CD4-positive, alpha-beta memory T cell (primary cell): ENCODE measurements at regions not wholly inside any gene's neighbourhood (a gene's known extent, or its start where the extent isn't known, plus 50 kb on each side); places are given as distances from the start of the nearest gene placed in this dataset.

Experiments used
- CTCF ChIA-PET: fragments of 350-600 bp; sonication (Branson Sonifier 250); formaldehyde crosslinking; loops from one replicate; lab custom pipeline; 2021; ENCODE audit warnings: inconsistent platforms; ENCODE audit not compliant: partially characterized antibody; lab: Charles Lee
- POLR2A ChIA-PET: fragments of 350-600 bp; sonication (Branson Sonifier 250); formaldehyde crosslinking; loops from one replicate; lab custom pipeline; 2021; ENCODE audit not compliant: partially characterized antibody; lab: Charles Lee
- DNase-seq, 5 donors: peaks; one replicate each; pipeline versions ENCODE4 v3.0.0 to v3.0.0-alpha.2; 2020 to 2022; ENCODE audit warnings: mixed read lengths in 1 of 5
- H3K27ac ChIP-seq: one replicate; pipeline ENCODE4 v1.7.0; 2013; ENCODE audit warnings: low read depth, low read length
- H3K27me3 ChIP-seq: 2 replicates; pipeline ENCODE4 v1.7.0; 2013; ENCODE audit warnings: mild to moderate bottlenecking, low read length, moderate library complexity; ENCODE audit not compliant: insufficient read depth
- H3K36me3 ChIP-seq: 2 replicates; pipeline ENCODE4 v1.7.0; 2013; ENCODE audit warnings: mild to moderate bottlenecking, low read length, moderate library complexity; ENCODE audit not compliant: insufficient read depth
- H3K4me1 ChIP-seq: 2 replicates; pipeline ENCODE4 v1.7.0; 2013; ENCODE audit warnings: mild to moderate bottlenecking, low read length, moderate library complexity; ENCODE audit not compliant: insufficient read depth
- H3K4me3 ChIP-seq, 2 donors: one replicate each; pipeline ENCODE4 v1.7.0; 2013; ENCODE audit warnings: low read length in 2 of 2, mild to moderate bottlenecking in 1 of 2
- H3K9me3 ChIP-seq, 2 donors: one replicate each; pipeline ENCODE4 v1.7.0; 2013; ENCODE audit warnings: low read length in 2 of 2, control low read depth in 1 of 2; ENCODE audit not compliant: control insufficient read depth in 1 of 2
- H3K27ac Mint-ChIP-seq, 7 donors: one replicate each; pipeline ENCODE4 v1.8.0; 2020 to 2021; ENCODE audit warnings: mixed read lengths in 7 of 7, mild to moderate bottlenecking in 6 of 7, inconsistent platforms in 3 of 7, moderate library complexity in 3 of 7
- H3K27me3 Mint-ChIP-seq, 2 donors: one replicate each; pipeline ENCODE4 v1.8.0; 2020 to 2021; ENCODE audit warnings: mixed read lengths in 2 of 2
- H3K36me3 Mint-ChIP-seq, 2 donors: one replicate each; pipeline ENCODE4 v1.8.0; 2020 to 2021; ENCODE audit warnings: mixed read lengths in 2 of 2, inconsistent platforms in 1 of 2, mild to moderate bottlenecking in 1 of 2
- H3K4me1 Mint-ChIP-seq, 4 donors: one replicate each; pipeline ENCODE4 v1.8.0; 2020 to 2021; ENCODE audit warnings: mixed read lengths in 4 of 4, mild to moderate bottlenecking in 1 of 4
- H3K4me3 Mint-ChIP-seq, 8 donors: one replicate each; pipeline ENCODE4 v1.8.0; 2020 to 2021; ENCODE audit warnings: mixed read lengths in 8 of 8, mild to moderate bottlenecking in 7 of 8, moderate library complexity in 6 of 8, inconsistent platforms in 3 of 8
- H3K9me3 Mint-ChIP-seq, 8 donors: one replicate each; pipeline ENCODE4 v1.8.0; 2020 to 2021; ENCODE audit warnings: mixed read lengths in 8 of 8, mild to moderate bottlenecking in 5 of 8, inconsistent platforms in 3 of 8, moderate library complexity in 1 of 8
- intact Hi-C: fragments of 100-400 bp; cut with micrococcal nuclease; formaldehyde crosslinking; loops from one replicate; pipeline ENCODE4 v1.15.1; 2023

DNA sequence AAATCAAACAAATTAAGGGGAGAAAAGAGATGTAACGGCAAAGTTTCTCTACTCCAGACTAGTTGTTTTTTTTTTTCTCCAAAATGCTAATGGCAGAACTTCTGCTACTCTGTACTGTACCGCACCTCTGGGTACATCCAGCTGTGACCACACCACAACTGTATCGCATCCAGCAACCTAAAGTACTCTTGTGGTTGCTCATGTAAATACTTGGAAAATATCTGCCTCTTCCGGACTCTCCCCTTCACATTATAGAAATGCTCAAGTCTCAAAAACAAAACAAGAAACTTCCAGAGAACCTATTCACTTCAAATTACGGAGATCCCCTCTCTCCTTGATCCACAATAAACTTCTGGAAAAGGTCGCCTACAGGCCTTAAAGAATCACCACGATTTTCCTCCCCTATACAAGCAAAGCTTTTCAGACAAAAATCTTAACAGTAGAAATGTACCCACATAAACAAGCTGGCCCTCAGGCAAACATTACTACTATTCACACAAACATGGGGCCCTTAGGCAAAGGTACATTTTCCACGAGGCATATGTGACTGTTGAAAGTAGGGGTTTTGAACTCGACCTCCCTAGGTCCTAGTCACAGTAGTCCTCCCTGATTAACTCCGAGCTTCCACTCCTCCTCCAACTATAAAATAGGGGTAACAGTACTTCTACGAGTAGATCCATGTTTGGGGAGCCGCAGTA lies 222.9 kb upstream of the MKLN1 start:
- H3K4me3 Mint-ChIP-seq, result peak overlapping the region; percentile 82 to 90 (median 88)
- Histone ChIP-seq H3K36me3 (no peaks in the 10 kb centered on the region), H3K27me3 (no peaks in the 10 kb centered on the region), H3K4me3 (peak overlapping the region; percentile 57 to 62), H3K4me1 (peaks cover 69% of the 10 kb centered on the region), H3K27ac (peak overlapping the region; percentile 73), H3K9me3 (no peaks in the 10 kb centered on the region)
- peaks cover 55 to 90% (median 65%) of the 10 kb centered on the region in 4 donors for H3K4me1 Mint-ChIP-seq
- ChIA-PET POLR2A (interaction anchor here (1.0 to 9.5 kb wide), 14 partner anchors 9 to 223 kb away, joined by 3 to 176 read pairs (median 6); partner anchors contain the start of gene MKLN1), CTCF (interaction anchor here (0.7 to 1.9 kb wide), 8 partner anchors 9 to 243 kb away, joined by 3 to 6 read pairs (median 3); partner anchors contain the start of gene MKLN1)
- DNase-seq, result peak; percentile 32 to 56 (median 41)
- H3K27ac Mint-ChIP-seq, result peak overlapping the region; percentile 82 to 96 (median 91)
- intact Hi-C loops, result loop anchor here (5.0 to 10.0 kb wide), 5 partner anchors 32 to 142 kb away; no protein-coding TSS in a partner anchor
- peaks cover 0 to 1% of the 10 kb centered on the region in 2 donors for H3K27me3 Mint-ChIP-seq
- peaks cover 27 to 71% of the 10 kb centered on the region in 2 donors for H3K36me3 Mint-ChIP-seq
- H3K9me3 Mint-ChIP-seq, result peaks cover 0 to 11% (median 0%) of the 10 kb centered on the region in 8 donors

DNA sequence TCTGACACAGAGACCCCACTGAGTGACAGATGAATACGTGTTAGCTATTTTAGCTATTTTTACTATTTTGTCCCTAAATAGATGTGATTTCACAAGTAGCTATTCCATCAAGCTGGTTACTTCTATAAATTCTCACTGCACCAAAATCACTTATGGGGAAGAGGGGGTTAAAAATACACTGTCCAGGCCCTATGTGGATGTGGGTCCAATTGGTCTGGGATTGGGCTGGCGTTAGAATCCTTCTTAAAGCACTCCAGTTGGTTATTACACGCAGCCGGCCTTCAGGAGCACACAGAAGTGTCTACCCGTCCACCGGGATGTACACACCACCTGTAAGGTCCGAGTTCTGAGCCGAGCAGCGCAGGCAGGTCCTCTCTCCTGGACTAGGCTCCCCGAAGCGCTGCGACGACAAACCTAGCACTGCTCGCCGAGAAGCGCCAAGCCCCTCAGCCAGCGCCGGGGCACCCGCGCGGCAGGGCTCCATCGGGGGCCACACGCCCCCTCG lies 222.3 kb upstream of the MKLN1 start:
- no peaks in the 10 kb centered on the region for H3K9me3 ChIP-seq
- H3K4me1 ChIP-seq, result peaks cover 67% of the 10 kb centered on the region
- H3K4me3 ChIP-seq, result peak overlapping the region; percentile 57 to 62
- Mint-ChIP-seq H3K36me3 (peaks cover 27 to 65% of the 10 kb centered on the region in 2 donors), H3K9me3 (peaks cover 0 to 10% (median 0%) of the 10 kb centered on the region in 8 donors), H3K4me3 (peak overlapping the region; percentile 82 to 90 (median 88)), H3K27ac (peak overlapping the region; percentile 82 to 96 (median 91)), H3K4me1 (peaks cover 51 to 88% (median 62%) of the 10 kb centered on the region in 4 donors), H3K27me3 (peaks cover 0 to 1% of the 10 kb centered on the region in 2 donors)
- POLR2A ChIA-PET, result interaction anchor here (0.9 to 9.5 kb wide), 21 partner anchors 9 to 282 kb away, joined by 3 to 176 read pairs (median 4); partner anchors contain the start of gene MKLN1
- no peaks in the 10 kb centered on the region for H3K36me3 ChIP-seq
- CTCF ChIA-PET, result interaction anchor here (0.7 to 1.9 kb wide), 9 partner anchors 9 to 222 kb away, joined by 3 to 6 read pairs (median 3); partner anchors contain the start of gene MKLN1
- H3K27ac ChIP-seq, result peak overlapping the region; percentile 73
- no peak for DNase-seq
- no peaks in the 10 kb centered on the region for H3K27me3 ChIP-seq
- intact Hi-C loops, result loop anchor here (5.0 to 10.0 kb wide), 5 partner anchors 33 to 143 kb away; no protein-coding TSS in a partner anchor

GRCh38 chr7:131105799-131106680 lies 221.6 kb upstream of the MKLN1 start:
- Mint-ChIP-seq H3K36me3 (peaks cover 27 to 59% of the 10 kb centered on the region in 2 donors), H3K27ac (peak overlapping the region; percentile 95 to 100 (median 99)), H3K9me3 (peaks cover 0 to 5% (median 0%) of the 10 kb centered on the region in 8 donors), H3K27me3 (peaks cover 0 to 1% of the 10 kb centered on the region in 2 donors), H3K4me1 (peaks cover 51 to 88% (median 62%) of the 10 kb centered on the region in 4 donors), H3K4me3 (peak overlapping the region; percentile 84 to 99 (median 98))
- H3K4me3 ChIP-seq, result peak overlapping the region; percentile 26 to 98
- peaks cover 67% of the 10 kb centered on the region for H3K4me1 ChIP-seq
- H3K27ac ChIP-seq, result peak overlapping the region; percentile 99
- no peaks in the 10 kb centered on the region for H3K9me3 ChIP-seq
- intact Hi-C loops, result loop anchor here (2.0 to 10.0 kb wide), 6 partner anchors 34 to 193 kb away; no protein-coding TSS in a partner anchor
- H3K27me3 ChIP-seq, result no peaks in the 10 kb centered on the region
- no peaks in the 10 kb centered on the region for H3K36me3 ChIP-seq
- ChIA-PET POLR2A (interaction anchor here (0.7 to 9.5 kb wide), 27 partner anchors 10 to 286 kb away, joined by 3 to 176 read pairs (median 5); partner anchors contain the start of gene MKLN1), CTCF (interaction anchor here (0.8 to 1.9 kb wide), 13 partner anchors 10 to 222 kb away, joined by 3 to 6 read pairs (median 5); partner anchors contain the start of gene MKLN1)
- peak; percentile 90 to 95 (median 94) for DNase-seq

- H3K9me3 Mint-ChIP-seq, result peaks cover 0 to 4% (median 0%) of the 10 kb centered on the region in 8 donors
- ChIA-PET POLR2A (interaction anchor here (0.6 to 9.5 kb wide), 35 partner anchors 7 to 285 kb away, joined by 3 to 176 read pairs (median 4); partner anchors contain the start of gene MKLN1), CTCF (interaction anchor here (0.8 to 1.9 kb wide), 10 partner anchors 10 to 221 kb away, joined by 3 to 6 read pairs (median 5); partner anchors contain the start of gene MKLN1)
- H3K4me3 Mint-ChIP-seq, result peak overlapping the region; percentile 84 to 99 (median 98)
- peaks cover 52 to 86% (median 62%) of the 10 kb centered on the region in 4 donors for H3K4me1 Mint-ChIP-seq
- H3K27me3 Mint-ChIP-seq, result peaks cover 0 to 1% of the 10 kb centered on the region in 2 donors
- H3K4me3 ChIP-seq, result peak overlapping the region; percentile 26 to 98
- H3K36me3 ChIP-seq, result no peaks in the 10 kb centered on the region
- peak overlapping the region; percentile 95 to 100 (median 99) for H3K27ac Mint-ChIP-seq
- no peaks in the 10 kb centered on the region for H3K9me3 ChIP-seq
- peak; percentile 69 to 87 (median 77) for DNase-seq
- intact Hi-C loops, result loop anchor here (2.0 to 10.0 kb wide), 6 partner anchors 35 to 194 kb away; no protein-coding TSS in a partner anchor
- H3K27me3 ChIP-seq, result no peaks in the 10 kb centered on the region
- H3K27ac ChIP-seq, result peak overlapping the region; percentile 99
- peaks cover 67% of the 10 kb centered on the region for H3K4me1 ChIP-seq
- peaks cover 27 to 55% of the 10 kb centered on the region in 2 donors for H3K36me3 Mint-ChIP-seq
Measured at GRCh38 chr7:131106681-131107336, 220.9 kb upstream of the MKLN1 start.

DNA sequence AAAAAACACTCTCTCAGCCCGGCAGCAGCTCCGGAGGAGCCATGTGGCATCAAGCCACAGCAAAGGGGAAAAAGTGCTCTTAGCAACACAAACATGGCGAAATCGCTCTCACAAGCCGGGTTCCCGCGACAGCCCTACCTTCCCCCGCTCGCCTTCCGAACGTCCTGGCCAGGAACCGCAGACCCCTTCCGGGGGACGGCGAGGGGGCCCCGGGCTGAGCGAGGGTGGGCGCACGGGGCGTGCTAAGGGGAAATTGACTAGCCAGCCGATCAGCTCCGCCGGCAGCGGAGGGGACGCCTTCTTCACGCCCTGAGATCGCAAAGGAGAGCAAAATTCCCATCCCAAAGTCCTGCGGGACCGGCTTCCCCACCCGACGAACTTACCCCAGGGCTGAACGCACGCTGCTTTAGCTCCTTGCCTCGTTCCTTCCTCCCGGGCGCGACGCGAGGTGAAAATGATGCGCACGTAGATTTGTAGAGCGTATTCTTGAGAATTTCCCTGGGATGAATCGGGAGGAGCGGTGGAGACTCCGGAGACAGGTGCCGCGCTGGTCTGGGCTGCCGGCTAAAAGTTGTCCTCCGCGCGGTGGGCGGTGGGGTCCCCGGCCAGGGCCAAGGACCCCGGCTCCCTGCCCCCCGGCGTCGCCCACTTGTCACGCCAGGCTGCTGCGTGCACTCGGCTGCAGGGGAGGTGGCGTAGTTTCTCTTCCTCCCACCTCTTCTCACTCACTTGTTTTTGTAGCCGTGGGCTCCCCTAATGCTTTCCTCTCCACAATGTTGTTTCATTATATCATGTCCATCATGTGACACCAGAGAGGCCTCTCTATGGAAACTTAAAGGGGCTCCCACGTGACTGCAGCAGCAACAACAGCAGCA lies 220.1 kb upstream of the MKLN1 start:
- no peaks in the 10 kb centered on the region for H3K27me3 ChIP-seq
- Mint-ChIP-seq H3K4me1 (peaks cover 47 to 84% (median 57%) of the 10 kb centered on the region in 4 donors), H3K9me3 (peaks cover 0 to 4% (median 0%) of the 10 kb centered on the region in 8 donors), H3K27me3 (peaks cover 0 to 1% of the 10 kb centered on the region in 2 donors), H3K27ac (peak overlapping the region; percentile 95 to 100 (median 99)), H3K4me3 (peak overlapping the region; percentile 84 to 99 (median 98)), H3K36me3 (peaks cover 20 to 47% of the 10 kb centered on the region in 2 donors)
- no peaks in the 10 kb centered on the region for H3K36me3 ChIP-seq
- H3K27ac ChIP-seq, result peak overlapping the region; percentile 99
- H3K9me3 ChIP-seq, result no peaks in the 10 kb centered on the region
- intact Hi-C loops, result loop anchor here (1.0 to 10.0 kb wide), 11 partner anchors 35 to 220 kb away; partner anchors contain the start of gene MKLN1
- ChIA-PET CTCF (interaction anchor here (1.3 to 1.9 kb wide), 4 partner anchors 42 to 210 kb away, joined by 5 to 6 read pairs (median 5); no protein-coding TSS in a partner anchor), POLR2A (interaction anchor here (0.6 to 9.5 kb wide), 23 partner anchors 8 to 220 kb away, joined by 3 to 176 read pairs (median 5); partner anchors contain the start of gene MKLN1)
- peak; percentile 84 to 91 (median 88) for DNase-seq
- peak overlapping the region; percentile 26 to 98 for H3K4me3 ChIP-seq
- peaks cover 61% of the 10 kb centered on the region for H3K4me1 ChIP-seq
